NCI-H1930 (cell line): ENCODE measurements at regions not wholly inside any gene's neighbourhood (a gene's known extent, or its start where the extent isn't known, plus 50 kb on each side); places are given as distances from the start of the nearest gene placed in this dataset.
"Not testable (repeated sequence)": the region's sequence is repeated elsewhere in the genome, so short reads cannot be mapped to it uniquely, and the experiment has no call there.

ENCODE experiments used
- DNase-seq, 2 experiments: peaks; one replicate each; lab custom pipeline; 2025; lab: John Stamatoyannopoulos, UW

GRCh38 chr4:53866055-53866454 lies 198.3 kb downstream of the CHIC2 start:
- DNase-seq = no peak

GRCh38 chr4:53865054-53865453 lies 199.4 kb downstream of the CHIC2 start:
- DNase-seq = no peak

- no peak for DNase-seq
Measured at GRCh38 chr4:53863736-53864365, 200.6 kb downstream of the CHIC2 start.

- no peak for DNase-seq
Measured at GRCh38 chr4:53863158-53863557, 201.2 kb downstream of the CHIC2 start.

GRCh38 chr4:53861856-53862610 lies 202.4 kb downstream of the CHIC2 start:
- no peak for DNase-seq

- DNase-seq = no peak
Measured at GRCh38 chr4:53859305-53859704, 205.1 kb downstream of the CHIC2 start.

- DNase-seq = no peak
Measured at GRCh38 chr4:53858744-53859143, 205.7 kb downstream of the CHIC2 start.

- no peak for DNase-seq
Measured at GRCh38 chr4:53855581-53856250, 208.7 kb downstream of the CHIC2 start.

GRCh38 chr4:53854991-53855568 lies 209.3 kb downstream of the CHIC2 start:
- DNase-seq = no peak

- no peak for DNase-seq
Measured at GRCh38 chr4:53852343-53852742, 212.1 kb downstream of the CHIC2 start.

- DNase-seq = no peak
Measured at GRCh38 chr4:53847965-53848364, 216.4 kb downstream of the CHIC2 start.

GRCh38 chr4:53844551-53844950 lies 219.9 kb downstream of the CHIC2 start:
- DNase-seq = no peak

GRCh38 chr4:53844133-53844532 lies 220.3 kb downstream of the CHIC2 start:
- DNase-seq = no peak

GRCh38 chr4:53841711-53842110 lies 222.7 kb downstream of the CHIC2 start:
- DNase-seq = no peak

GRCh38 chr4:53840643-53841042 lies 223.8 kb downstream of the CHIC2 start:
- DNase-seq = no peak

- not testable (repeated sequence) for DNase-seq
Measured at GRCh38 chr4:53833302-53834003, 231.0 kb downstream of the CHIC2 start.

- DNase-seq = no peak
Measured at GRCh38 chr4:53832549-53832948, 231.9 kb downstream of the CHIC2 start.

GRCh38 chr4:53830511-53830910 lies 233.9 kb downstream of the CHIC2 start:
- no peak for DNase-seq

GRCh38 chr4:53821179-53821851 lies 230.0 kb upstream of the LNX1 start:
- DNase-seq = no peak

GRCh38 chr4:53818104-53818503 lies 226.8 kb upstream of the LNX1 start:
- DNase-seq = no peak

GRCh38 chr4:53816561-53816960 lies 225.3 kb upstream of the LNX1 start:
- DNase-seq = no peak

GRCh38 chr4:53815281-53815680 lies 224.0 kb upstream of the LNX1 start:
- DNase-seq = no peak
